ENCODE measurements at regions not wholly inside any gene's neighbourhood (a gene's known extent, or its start where the extent isn't known, plus 50 kb on each side); places are given as distances from the start of the nearest gene placed in this dataset.

DNA sequence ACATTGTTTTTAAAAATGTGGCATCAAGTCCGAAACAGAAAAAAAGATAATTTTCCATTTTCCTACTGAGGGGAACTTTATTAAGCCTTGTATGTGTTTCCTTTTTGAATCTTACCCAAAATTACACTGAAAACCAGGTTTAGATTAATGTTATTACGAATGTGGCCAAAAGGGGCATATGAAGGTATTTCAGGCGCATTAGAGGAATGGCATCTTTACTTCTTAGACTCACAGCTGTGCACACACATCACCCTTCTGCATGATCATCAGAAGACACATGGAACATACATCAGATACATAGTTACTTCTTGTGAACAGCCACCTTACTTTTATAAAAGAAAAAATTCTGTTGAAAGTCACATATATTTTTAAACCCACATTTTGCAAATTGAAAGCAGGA is 58.6 kb upstream of the ZPBP start:
- TF ChIP-seq, protein P1, sequence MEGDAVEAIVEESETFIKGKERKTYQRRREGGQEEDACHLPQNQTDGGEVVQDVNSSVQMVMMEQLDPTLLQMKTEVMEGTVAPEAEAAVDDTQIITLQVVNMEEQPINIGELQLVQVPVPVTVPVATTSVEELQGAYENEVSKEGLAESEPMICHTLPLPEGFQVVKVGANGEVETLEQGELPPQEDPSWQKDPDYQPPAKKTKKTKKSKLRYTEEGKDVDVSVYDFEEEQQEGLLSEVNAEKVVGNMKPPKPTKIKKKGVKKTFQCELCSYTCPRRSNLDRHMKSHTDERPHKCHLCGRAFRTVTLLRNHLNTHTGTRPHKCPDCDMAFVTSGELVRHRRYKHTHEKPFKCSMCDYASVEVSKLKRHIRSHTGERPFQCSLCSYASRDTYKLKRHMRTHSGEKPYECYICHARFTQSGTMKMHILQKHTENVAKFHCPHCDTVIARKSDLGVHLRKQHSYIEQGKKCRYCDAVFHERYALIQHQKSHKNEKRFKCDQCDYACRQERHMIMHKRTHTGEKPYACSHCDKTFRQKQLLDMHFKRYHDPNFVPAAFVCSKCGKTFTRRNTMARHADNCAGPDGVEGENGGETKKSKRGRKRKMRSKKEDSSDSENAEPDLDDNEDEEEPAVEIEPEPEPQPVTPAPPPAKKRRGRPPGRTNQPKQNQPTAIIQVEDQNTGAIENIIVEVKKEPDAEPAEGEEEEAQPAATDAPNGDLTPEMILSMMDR (IDR thresholded peaks at IDR 0.05), result no peak
- TF ChIP-seq POLR2A (IDR thresholded peaks at IDR 0.05), result no peak
